OCI-LY3 (cell line): ENCODE measurements at regions not wholly inside any gene's neighbourhood (a gene's known extent, or its start where the extent isn't known, plus 50 kb on each side); places are given as distances from the start of the nearest gene placed in this dataset.

Experiments
- H2AFZ ChIP-seq: fragments of 200-600, 300-600 bp; shearing (Covaris generic); 2 replicates; pipeline ENCODE4 v1.6.0; 2014; ENCODE audit warnings: antibody characterized with exemption, low read depth, low read length
- H3K27ac ChIP-seq: fragments of 200-600, 300-600 bp; sonication (generic); 2 replicates; pipeline ENCODE4 v1.5.1; 2014; ENCODE audit warnings: mild to moderate bottlenecking, low read length, moderate library complexity, mixed read lengths
- H3K27me3 ChIP-seq: fragments of 200-600, 300-600 bp; sonication (generic); 2 replicates; pipeline ENCODE4 v1.6.1; 2014; ENCODE audit warnings: low read depth, low read length, mixed read lengths
- H3K36me3 ChIP-seq: fragments of 200-600, 300-600 bp; sonication (generic); replicated peaks from 2 replicates; pipeline ENCODE3; 2014; ENCODE audit warnings: low read depth, low read length, mixed read lengths
- H3K4me1 ChIP-seq: fragments of 300-600, 200-600 bp; sonication (generic); 2 replicates; pipeline ENCODE4 v1.6.1; 2014; ENCODE audit warnings: low read length, mixed read lengths
- H3K4me2 ChIP-seq: fragments of 200-600, 300-600 bp; sonication (generic); 2 replicates; pipeline ENCODE4 v1.6.1; 2014; ENCODE audit warnings: low read length, mixed read lengths
- H3K4me3 ChIP-seq: fragments of 300-600, 200-600 bp; sonication (generic); 2 replicates; pipeline ENCODE4 v1.5.1; 2014; ENCODE audit warnings: antibody characterized with exemption, mild to moderate bottlenecking, low read length, moderate library complexity
- H3K79me2 ChIP-seq: fragments of 300-600, 200-600 bp; shearing (Covaris generic); 2 replicates; pipeline ENCODE4 v1.6.1; 2014; ENCODE audit warnings: mild to moderate bottlenecking, low read length, mixed read lengths
- H3K9ac ChIP-seq: fragments of 300-600, 200-600 bp; shearing (Covaris generic); 2 replicates; pipeline ENCODE4 v1.6.0; 2014; ENCODE audit warnings: mild to moderate bottlenecking, low read length, moderate library complexity
- H3K9me3 ChIP-seq: fragments of 200-600, 300-600 bp; shearing (Covaris generic); 2 replicates; pipeline ENCODE4 v1.6.1; 2014; ENCODE audit warnings: low read length, mixed read lengths; ENCODE audit not compliant: insufficient read depth
- H4K20me1 ChIP-seq: fragments of 200-600, 300-600 bp; sonication (generic); 2 replicates; pipeline ENCODE4 v1.6.1; 2016; ENCODE audit warnings: low read length, mixed read lengths; ENCODE audit not compliant: insufficient read depth
- CTCF ChIP-seq: fragments of 200-600, 300-600 bp; sonication (generic); IDR thresholded peaks from 2 replicates; pipeline ENCODE4 v1.5.1; 2014; ENCODE audit warnings: antibody characterized with exemption, low read length, low read depth
- EZH2phosphoT487 ChIP-seq: fragments of 200-600 bp; shearing (Covaris generic); IDR thresholded peaks from 2 replicates; pipeline ENCODE4 v1.6.1; 2018; ENCODE audit warnings: antibody characterized with exemption, mixed run types, low read depth

- Histone ChIP-seq H3K4me3 (no peak overlapping the region), H3K9ac (no peak overlapping the region), H3K27ac (no peak overlapping the region), H3K4me1 (no peaks in the 10 kb centered on the region), H3K36me3 (no peaks in the 10 kb centered on the region), H4K20me1 (no peaks in the 10 kb centered on the region), H3K79me2 (no peaks in the 10 kb centered on the region), H3K9me3 (no peaks in the 10 kb centered on the region), H2AFZ (no peak overlapping the region), H3K4me2 (peak overlapping the region; percentile 32), H3K27me3 (no peaks in the 10 kb centered on the region)
- TF ChIP-seq EZH2phosphoT487 (no peak), CTCF (no peak)
These were observed 59.4 kb upstream of the XYLT1 start for GRCh38 chr16:17529982-17530760.

- no peaks in the 10 kb centered on the region for H3K36me3 ChIP-seq
- no peak overlapping the region for H3K4me3 ChIP-seq
- H3K4me1 ChIP-seq: no peaks in the 10 kb centered on the region
- no peaks in the 10 kb centered on the region for H3K9me3 ChIP-seq
- H2AFZ ChIP-seq: no peak overlapping the region
- no peak overlapping the region for H3K27ac ChIP-seq
- no peak overlapping the region for H3K9ac ChIP-seq
- 0 out of 2 replicates have a peak, but pooled peaks cover 4% of the 10 kb centered on the region for H3K27me3 ChIP-seq
- no peak overlapping the region for H3K4me2 ChIP-seq
- no peaks in the 10 kb centered on the region for H4K20me1 ChIP-seq
- TF ChIP-seq EZH2phosphoT487 (no peak), CTCF (no peak)
- no peaks in the 10 kb centered on the region for H3K79me2 ChIP-seq
These were observed 56.5 kb upstream of the XYLT1 start for GRCh38 chr16:17526956-17527937.

- TF ChIP-seq CTCF (no peak), EZH2phosphoT487 (no peak)
- Histone ChIP-seq H2AFZ (no peak overlapping the region), H3K27me3 (peaks cover 19% of the 10 kb centered on the region), H3K4me2 (no peak overlapping the region), H3K9ac (no peak overlapping the region), H4K20me1 (no peaks in the 10 kb centered on the region), H3K27ac (no peak overlapping the region), H3K4me3 (no peak overlapping the region), H3K79me2 (no peaks in the 10 kb centered on the region), H3K4me1 (no peaks in the 10 kb centered on the region), H3K9me3 (no peaks in the 10 kb centered on the region), H3K36me3 (no peaks in the 10 kb centered on the region)
These were observed 53.9 kb upstream of the XYLT1 start for GRCh38 chr16:17524656-17525055.

GRCh38 chr16:17520561-17520960 is 49.8 kb upstream of the XYLT1 start:
- H3K4me2 ChIP-seq: no peak overlapping the region
- H3K9ac ChIP-seq: no peak overlapping the region
- no peak overlapping the region for H3K4me3 ChIP-seq
- H3K79me2 ChIP-seq: no peaks in the 10 kb centered on the region
- no peak for TF ChIP-seq EZH2phosphoT487
- no peak for TF ChIP-seq CTCF
- no peaks in the 10 kb centered on the region for H3K9me3 ChIP-seq
- H4K20me1 ChIP-seq: no peaks in the 10 kb centered on the region
- peaks cover 37% of the 10 kb centered on the region for H3K27me3 ChIP-seq
- no peak overlapping the region for H2AFZ ChIP-seq
- H3K36me3 ChIP-seq: no peaks in the 10 kb centered on the region
- H3K4me1 ChIP-seq: no peaks in the 10 kb centered on the region
- H3K27ac ChIP-seq: no peak overlapping the region
